ENCODE measurements at regions not wholly inside any gene's neighbourhood (a gene's known extent, or its start where the extent isn't known, plus 50 kb on each side); places are given as distances from the start of the nearest gene placed in this dataset.

GRCh38 chr4:35559559-35560365, 684.6 kb downstream of the ARAP2 start:
- CTCF ChIA-PET, result interaction anchor here (1.6 kb wide), 1 partner anchor 12 kb away, joined by 6 read pairs; no protein-coding TSS in a partner anchor
- no peak for TF ChIP-seq CTCF (IDR thresholded peaks at IDR 0.05; ENCODE audit: control extremely low read depth, extremely low read depth, low read depth, missing control alignments)
- DNase-seq (ENCODE audit: extremely low spot score), result no peak
- POLR2A ChIA-PET, result no interaction called here

GRCh38 chr4:35562861-35563260, 681.5 kb downstream of the ARAP2 start:
- no peak for DNase-seq (ENCODE audit: extremely low spot score)
- POLR2A ChIA-PET, result no interaction called here
- CTCF ChIA-PET, result no interaction called here
- TF ChIP-seq CTCF (IDR thresholded peaks at IDR 0.05; ENCODE audit: control extremely low read depth, extremely low read depth, low read depth, missing control alignments), result no peak

GRCh38 chr4:35565640-35566039, 678.7 kb downstream of the ARAP2 start:
- DNase-seq (ENCODE audit: extremely low spot score), result no peak
- ChIA-PET POLR2A (no interaction called here), CTCF (interaction anchor here (1.2 kb wide), 1 partner anchor 14 kb away, joined by 4 read pairs; no protein-coding TSS in a partner anchor)
- no peak for TF ChIP-seq CTCF (IDR thresholded peaks at IDR 0.05; ENCODE audit: control extremely low read depth, extremely low read depth, low read depth, missing control alignments)

- no peak for DNase-seq (ENCODE audit: extremely low spot score)
- ChIA-PET POLR2A (no interaction called here), CTCF (no interaction called here)
- TF ChIP-seq CTCF (IDR thresholded peaks at IDR 0.05; ENCODE audit: control extremely low read depth, extremely low read depth, low read depth, missing control alignments), result no peak
Measured at GRCh38 chr4:35591035-35591434, 653.3 kb downstream of the ARAP2 start.

- ChIA-PET CTCF (no interaction called here), POLR2A (no interaction called here)
Measured at GRCh38 chr4:35604252-35604651, 640.1 kb downstream of the ARAP2 start.

GRCh38 chr4:35604724-35605123, 639.6 kb downstream of the ARAP2 start:
- no peak for DNase-seq (ENCODE audit: extremely low spot score)
- CTCF ChIA-PET, result no interaction called here
- TF ChIP-seq CTCF (IDR thresholded peaks at IDR 0.05; ENCODE audit: control extremely low read depth, extremely low read depth, low read depth, missing control alignments), result no peak
- POLR2A ChIA-PET, result no interaction called here

More at GRCh38 chr4:35604252-35604651, 640.1 kb downstream of the ARAP2 start:
- no peak for DNase-seq (ENCODE audit: extremely low spot score)
- no peak for TF ChIP-seq CTCF (IDR thresholded peaks at IDR 0.05; ENCODE audit: control extremely low read depth, extremely low read depth, low read depth, missing control alignments)
